ENCODE measurements at regions not wholly inside any gene's neighbourhood (a gene's known extent, or its start where the extent isn't known, plus 50 kb on each side); places are given as distances from the start of the nearest gene placed in this dataset.
A peak's percentile ranks its signal among the peaks of the same experiment; 100 is the strongest.

DNA sequence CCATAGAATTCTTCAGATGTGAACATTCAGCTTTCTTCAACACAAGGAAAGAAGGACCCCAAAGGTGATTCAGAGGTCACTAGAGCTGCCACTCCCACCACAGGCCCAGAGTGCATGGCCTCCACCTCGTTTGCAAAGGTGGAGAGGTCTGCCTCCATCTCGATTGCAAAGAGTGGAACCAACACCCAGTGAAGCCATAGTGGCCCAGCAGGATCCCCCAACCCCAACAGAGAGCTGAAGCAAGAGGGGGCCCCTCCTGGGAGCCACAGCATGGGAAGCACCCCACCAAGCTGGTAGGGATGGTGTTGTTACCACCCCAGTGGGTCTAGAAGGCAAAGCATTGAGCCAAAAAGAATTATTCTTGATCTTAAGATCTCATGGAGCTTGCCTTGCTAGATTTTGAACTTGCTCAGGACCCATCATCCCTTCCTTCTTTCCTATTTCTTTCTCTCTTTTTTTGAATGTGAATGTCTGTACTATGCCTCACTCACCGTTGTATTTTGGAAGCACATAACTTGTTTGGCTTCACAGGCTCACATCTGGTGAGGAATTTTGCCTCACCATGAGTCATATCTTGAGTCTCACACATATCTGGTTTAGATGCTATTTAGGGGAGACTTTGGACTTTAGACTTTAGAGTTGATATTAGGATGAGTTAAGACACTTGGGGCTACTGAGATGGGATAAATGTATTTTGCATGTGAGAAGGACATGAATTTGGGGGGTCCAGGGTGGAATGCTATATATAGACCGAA lies 119.2 kb downstream of the ANKRD60 start:
- no peaks in the 10 kb centered on the region for H3K4me1 Mint-ChIP-seq
- H3K36me3 Mint-ChIP-seq (ENCODE audit: low read depth): no peaks in the 10 kb centered on the region
- no peak overlapping the region for H3K4me3 Mint-ChIP-seq
- no peak overlapping the region for H3K27ac Mint-ChIP-seq
- DNase-seq (no peak), ATAC-seq (no peak)
- H3K9me3 Mint-ChIP-seq: no peaks in the 10 kb centered on the region
- peaks cover 62% of the 10 kb centered on the region for H3K27me3 Mint-ChIP-seq

- H3K27me3 Mint-ChIP-seq: peaks cover 57% of the 10 kb centered on the region
- DNase-seq: no peak
- ATAC-seq: no peak
- H3K4me3 Mint-ChIP-seq: no peak overlapping the region
- H3K36me3 Mint-ChIP-seq (ENCODE audit: low read depth): no peaks in the 10 kb centered on the region
- no peak overlapping the region for H3K27ac Mint-ChIP-seq
- H3K4me1 Mint-ChIP-seq: peaks cover 3% of the 10 kb centered on the region
- H3K9me3 Mint-ChIP-seq: no peaks in the 10 kb centered on the region
Observed at GRCh38 chr20:58107533-58107932, 120.9 kb downstream of the ANKRD60 start.

GRCh38 chr20:58106143-58106750 lies 122.2 kb downstream of the ANKRD60 start:
- no peak overlapping the region for H3K4me3 Mint-ChIP-seq
- no peak overlapping the region for H3K27ac Mint-ChIP-seq
- H3K9me3 Mint-ChIP-seq: no peaks in the 10 kb centered on the region
- H3K27me3 Mint-ChIP-seq: peaks cover 64% of the 10 kb centered on the region
- ATAC-seq (no peak), DNase-seq (no peak)
- H3K36me3 Mint-ChIP-seq (ENCODE audit: low read depth): no peaks in the 10 kb centered on the region
- peaks cover 6% of the 10 kb centered on the region for H3K4me1 Mint-ChIP-seq

DNA sequence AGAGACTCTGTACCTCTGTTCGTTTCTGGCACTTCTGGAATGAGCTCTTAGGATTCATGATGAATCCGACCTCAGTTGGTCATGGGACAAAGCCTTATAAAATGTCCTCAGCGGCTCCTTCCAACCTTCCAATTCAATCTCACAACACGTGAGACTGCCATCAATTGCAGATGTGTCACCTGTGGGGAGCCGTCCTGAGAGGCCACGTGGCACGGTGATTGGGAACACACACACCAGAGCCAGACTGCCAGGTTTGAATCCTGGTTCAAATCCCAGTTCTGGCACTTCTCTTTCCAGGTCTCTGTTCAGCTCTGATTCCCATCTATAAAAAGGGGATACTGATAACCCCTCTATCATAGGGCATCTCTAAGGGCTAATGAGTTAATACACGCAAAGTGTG lies 124.5 kb downstream of the ANKRD60 start:
- ATAC-seq (no peak), DNase-seq (no peak)
- Mint-ChIP-seq H3K27ac (no peak overlapping the region), H3K4me3 (no peak overlapping the region), H3K9me3 (no peaks in the 10 kb centered on the region), H3K36me3 (ENCODE audit: low read depth) (no peaks in the 10 kb centered on the region), H3K27me3 (peaks cover 70% of the 10 kb centered on the region), H3K4me1 (peaks cover 6% of the 10 kb centered on the region)

GRCh38 chr20:58103517-58103904 lies 124.9 kb downstream of the ANKRD60 start:
- H3K9me3 Mint-ChIP-seq: no peaks in the 10 kb centered on the region
- ATAC-seq (no peak), DNase-seq (no peak)
- no peak overlapping the region for H3K27ac Mint-ChIP-seq
- H3K4me3 Mint-ChIP-seq: no peak overlapping the region
- H3K36me3 Mint-ChIP-seq (ENCODE audit: low read depth): no peaks in the 10 kb centered on the region
- H3K27me3 Mint-ChIP-seq: peaks cover 69% of the 10 kb centered on the region
- H3K4me1 Mint-ChIP-seq: peaks cover 6% of the 10 kb centered on the region

GRCh38 chr20:58102744-58103516 lies 125.5 kb downstream of the ANKRD60 start:
- H3K4me3 Mint-ChIP-seq: no peak overlapping the region
- DNase-seq (peak; percentile 57), ATAC-seq (peak; percentile 94)
- H3K27ac Mint-ChIP-seq: peak overlapping the region; percentile 67
- peaks cover 67% of the 10 kb centered on the region for H3K27me3 Mint-ChIP-seq
- peaks cover 6% of the 10 kb centered on the region for H3K4me1 Mint-ChIP-seq
- no peaks in the 10 kb centered on the region for H3K9me3 Mint-ChIP-seq
- no peaks in the 10 kb centered on the region for H3K36me3 Mint-ChIP-seq (ENCODE audit: low read depth)

GRCh38 chr20:58102261-58102660 lies 126.2 kb downstream of the ANKRD60 start:
- no peak for DNase-seq
- no peak overlapping the region for H3K4me3 Mint-ChIP-seq
- peaks cover 64% of the 10 kb centered on the region for H3K27me3 Mint-ChIP-seq
- peaks cover 6% of the 10 kb centered on the region for H3K4me1 Mint-ChIP-seq
- no peak overlapping the region for H3K27ac Mint-ChIP-seq
- H3K9me3 Mint-ChIP-seq: no peaks in the 10 kb centered on the region
- ATAC-seq: no peak
- H3K36me3 Mint-ChIP-seq (ENCODE audit: low read depth): no peaks in the 10 kb centered on the region

DNA sequence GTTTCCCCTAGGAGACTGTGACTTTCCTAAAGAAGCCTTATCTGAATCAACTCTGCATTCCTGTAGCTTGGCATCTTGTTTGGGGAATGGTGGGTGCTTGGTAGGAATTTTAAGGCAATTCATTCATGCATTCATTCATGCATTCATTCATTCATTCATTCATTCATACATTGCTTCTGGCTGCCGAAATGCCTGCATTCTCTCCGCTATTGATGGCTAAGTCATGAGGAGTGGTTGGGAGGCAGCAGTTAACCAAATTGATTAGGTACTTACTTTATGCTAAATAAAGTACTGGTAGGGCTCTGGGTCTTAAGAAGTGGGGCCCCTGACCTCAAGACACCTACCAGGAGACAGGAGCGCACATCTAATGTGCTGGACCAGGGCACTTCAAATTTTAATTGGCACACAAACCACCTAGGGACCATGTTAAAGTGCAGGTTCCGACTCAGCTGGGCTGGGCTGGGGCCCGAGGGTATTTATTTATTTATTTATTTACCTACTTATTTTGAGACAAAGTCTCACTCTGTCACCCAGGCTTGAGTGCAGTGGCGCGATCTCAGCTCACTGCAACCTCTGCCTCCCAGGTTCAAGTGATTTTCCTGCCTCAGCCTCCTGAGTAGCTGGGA lies 127.6 kb downstream of the ANKRD60 start:
- Mint-ChIP-seq H3K4me3 (no peak overlapping the region), H3K27ac (no peak overlapping the region), H3K4me1 (peaks cover 6% of the 10 kb centered on the region), H3K36me3 (ENCODE audit: low read depth) (no peaks in the 10 kb centered on the region), H3K27me3 (peaks cover 62% of the 10 kb centered on the region), H3K9me3 (no peaks in the 10 kb centered on the region)
- ATAC-seq (no peak), DNase-seq (no peak)

- peaks cover 6% of the 10 kb centered on the region for H3K4me1 Mint-ChIP-seq
- no peaks in the 10 kb centered on the region for H3K36me3 Mint-ChIP-seq (ENCODE audit: low read depth)
- no peak overlapping the region for H3K27ac Mint-ChIP-seq
- ATAC-seq (no peak), DNase-seq (no peak)
- H3K4me3 Mint-ChIP-seq: no peak overlapping the region
- H3K27me3 Mint-ChIP-seq: peaks cover 57% of the 10 kb centered on the region
- H3K9me3 Mint-ChIP-seq: no peaks in the 10 kb centered on the region
Observed at GRCh38 chr20:58099956-58100730, 128.3 kb downstream of the ANKRD60 start.

DNA sequence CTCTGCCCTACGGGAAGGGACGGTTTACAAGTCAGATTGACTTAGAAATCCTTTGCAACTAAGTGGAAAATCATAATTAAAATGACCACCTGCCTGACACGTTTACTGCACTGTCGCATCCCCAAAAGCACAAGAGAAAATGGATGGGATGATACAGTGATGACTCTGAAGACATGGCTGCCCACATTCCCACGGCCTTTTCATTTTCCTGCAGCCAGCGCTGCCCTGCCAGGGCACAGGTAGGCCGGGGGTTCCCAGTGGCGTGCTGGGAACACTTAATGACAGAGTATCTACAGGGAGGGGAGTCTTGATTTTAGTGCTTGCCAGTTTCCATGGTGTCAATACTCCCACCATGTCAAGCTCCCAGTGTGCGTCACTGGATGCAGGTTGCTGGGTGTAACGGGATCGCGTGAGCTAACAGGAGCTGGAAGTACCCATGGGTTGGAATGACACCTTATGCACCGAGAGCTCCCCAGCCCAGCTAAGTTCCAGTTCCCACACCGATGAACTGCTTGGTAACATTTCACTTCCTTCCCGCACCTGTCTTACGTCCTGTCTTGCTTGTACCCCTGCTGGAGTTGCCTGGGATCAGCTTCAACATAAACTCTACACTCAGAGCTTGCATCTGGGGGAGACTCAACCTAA lies 129.0 kb downstream of the ANKRD60 start:
- H3K9me3 Mint-ChIP-seq: no peaks in the 10 kb centered on the region
- H3K27ac Mint-ChIP-seq: no peak overlapping the region
- no peak overlapping the region for H3K4me3 Mint-ChIP-seq
- ATAC-seq: no peak
- H3K27me3 Mint-ChIP-seq: peaks cover 57% of the 10 kb centered on the region
- no peak for DNase-seq
- no peaks in the 10 kb centered on the region for H3K36me3 Mint-ChIP-seq (ENCODE audit: low read depth)
- peaks cover 6% of the 10 kb centered on the region for H3K4me1 Mint-ChIP-seq

GRCh38 chr20:58098571-58098970 lies 129.9 kb downstream of the ANKRD60 start:
- DNase-seq (no peak), ATAC-seq (no peak)
- Mint-ChIP-seq H3K4me3 (no peak overlapping the region), H3K4me1 (peaks cover 6% of the 10 kb centered on the region), H3K36me3 (ENCODE audit: low read depth) (no peaks in the 10 kb centered on the region), H3K27ac (no peak overlapping the region), H3K27me3 (peaks cover 50% of the 10 kb centered on the region), H3K9me3 (no peaks in the 10 kb centered on the region)

- Mint-ChIP-seq H3K27ac (no peak overlapping the region), H3K36me3 (ENCODE audit: low read depth) (no peaks in the 10 kb centered on the region), H3K4me3 (no peak overlapping the region), H3K9me3 (no peaks in the 10 kb centered on the region), H3K27me3 (peaks cover 50% of the 10 kb centered on the region), H3K4me1 (peaks cover 6% of the 10 kb centered on the region)
- ATAC-seq: no peak
- DNase-seq: no peak
Observed at GRCh38 chr20:58097943-58098342, 130.5 kb downstream of the ANKRD60 start.

DNA sequence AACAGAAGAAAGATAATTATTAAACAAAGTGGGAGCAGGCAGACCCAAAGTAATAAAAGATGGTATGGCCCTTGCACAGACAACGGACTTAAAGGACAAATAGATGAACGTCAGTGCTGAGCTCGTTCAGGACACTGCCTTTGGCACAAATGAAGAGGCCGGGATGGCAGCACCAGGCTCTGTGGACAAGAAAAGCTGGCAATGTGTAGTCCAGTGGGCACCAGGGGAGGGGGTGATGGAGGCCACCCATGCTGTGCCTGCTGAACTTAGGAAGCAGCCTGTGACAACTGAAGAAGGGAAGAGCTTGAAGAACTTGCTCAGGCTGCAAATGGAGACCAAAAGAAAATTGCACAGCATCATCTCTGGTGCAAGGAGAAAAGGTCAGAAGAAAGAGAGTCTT lies 131.0 kb downstream of the ANKRD60 start:
- peaks cover 2% of the 10 kb centered on the region for H3K4me1 Mint-ChIP-seq
- H3K27ac Mint-ChIP-seq: no peak overlapping the region
- H3K27me3 Mint-ChIP-seq: peaks cover 46% of the 10 kb centered on the region
- ATAC-seq (no peak), DNase-seq (no peak)
- no peaks in the 10 kb centered on the region for H3K36me3 Mint-ChIP-seq (ENCODE audit: low read depth)
- no peak overlapping the region for H3K4me3 Mint-ChIP-seq
- no peaks in the 10 kb centered on the region for H3K9me3 Mint-ChIP-seq

Data from activated naive CD8-positive, alpha-beta T cell treated with anti-CD3 and anti-CD28 coated beads, Interleukin-2, amount 50 U/mL, for 24 hours (primary cell).